HT1080 (cell line): ENCODE measurements at regions not wholly inside any gene's neighbourhood (a gene's known extent, or its start where the extent isn't known, plus 50 kb on each side); places are given as distances from the start of the nearest gene placed in this dataset.

ENCODE experiments used
- DNase-seq: peaks from one replicate; pipeline ENCODE4 v3.0.0-alpha.2; 2015; ENCODE audit warnings: low read depth

DNA sequence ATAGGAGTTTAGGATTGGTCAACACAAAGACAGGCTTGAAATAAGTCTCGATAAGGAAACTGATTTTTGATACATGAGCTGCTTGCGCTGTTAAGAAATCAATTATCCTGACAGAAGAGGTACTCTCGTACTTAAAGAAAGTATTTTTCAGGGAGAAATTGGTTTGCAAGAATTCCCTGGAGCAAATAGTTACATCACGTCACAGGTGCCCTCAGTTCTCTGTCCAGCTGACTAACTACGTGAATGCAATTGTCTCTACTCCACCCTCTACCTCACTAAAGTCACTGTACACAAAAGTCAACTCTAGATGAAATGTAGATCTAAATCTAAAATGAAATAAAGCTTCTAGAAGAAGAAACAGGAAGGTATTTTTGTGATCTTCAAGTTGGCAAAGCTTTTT is 130.6 kb upstream of the KCNJ16 start:
- no peak for DNase-seq

DNA sequence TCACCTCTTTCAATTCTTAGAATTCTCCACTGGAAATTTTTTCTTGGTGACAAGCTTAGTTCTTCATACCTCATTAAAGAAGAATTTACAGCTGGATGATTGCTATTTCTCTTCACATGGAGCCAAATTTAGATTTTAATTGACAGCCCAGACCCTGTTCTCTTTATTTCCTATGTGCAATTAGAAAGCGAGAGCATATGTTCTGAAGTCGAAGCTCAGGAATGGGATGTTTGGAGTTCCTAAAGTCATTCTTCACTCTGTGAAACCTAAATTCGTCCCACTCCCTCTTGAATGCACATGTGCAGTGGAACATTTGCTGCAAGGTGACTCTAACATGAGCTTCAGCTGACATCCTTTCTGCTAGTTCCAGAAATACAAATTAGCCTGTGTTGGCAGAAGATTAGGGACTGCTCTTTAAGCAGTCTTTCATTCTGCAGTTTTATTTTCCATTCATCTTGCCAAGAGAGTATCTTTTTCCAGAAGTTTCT is 129.3 kb upstream of the KCNJ16 start:
- DNase-seq, result no peak

- DNase-seq, result peak; percentile 79
Observed at GRCh38 chr17:69947027-69947759, 127.8 kb upstream of the KCNJ16 start.

- no peak for DNase-seq
Observed at GRCh38 chr17:69948406-69948805, 126.6 kb upstream of the KCNJ16 start.

GRCh38 chr17:69949496-69949895 is 125.5 kb upstream of the KCNJ16 start:
- no peak for DNase-seq

DNA sequence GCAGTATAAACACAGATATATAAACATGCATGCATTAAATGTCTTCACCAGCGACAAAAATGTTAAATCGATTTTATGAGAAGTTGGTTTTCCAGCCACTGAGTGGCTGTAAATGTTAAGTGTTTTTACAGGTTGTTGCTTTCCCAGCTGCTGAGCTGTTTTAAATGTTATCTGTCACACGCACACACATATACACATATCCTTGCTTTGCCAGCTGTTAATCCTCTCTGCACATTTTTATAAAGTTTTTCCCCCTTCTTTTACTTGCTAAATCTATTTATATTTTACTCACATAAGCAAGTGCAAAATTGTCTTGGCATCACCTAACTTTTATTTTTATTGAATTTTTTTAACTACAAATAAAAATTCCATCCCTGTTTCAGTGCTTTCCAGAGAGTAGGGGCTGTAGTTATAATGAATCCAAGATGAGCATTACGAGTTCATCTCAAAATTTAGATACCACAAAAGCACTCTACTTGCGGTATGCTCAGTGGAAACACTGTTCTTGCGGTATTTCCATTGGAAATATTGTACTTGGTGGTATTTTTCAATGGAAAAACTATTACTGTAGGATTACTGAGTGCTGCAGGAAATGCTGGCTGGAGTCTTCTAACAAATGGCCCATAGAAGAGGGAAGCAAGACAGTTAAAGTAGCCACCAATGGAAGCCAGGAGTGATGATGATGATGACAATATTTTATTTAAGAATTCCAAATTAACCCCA is 124.9 kb upstream of the KCNJ16 start:
- no peak for DNase-seq

DNA sequence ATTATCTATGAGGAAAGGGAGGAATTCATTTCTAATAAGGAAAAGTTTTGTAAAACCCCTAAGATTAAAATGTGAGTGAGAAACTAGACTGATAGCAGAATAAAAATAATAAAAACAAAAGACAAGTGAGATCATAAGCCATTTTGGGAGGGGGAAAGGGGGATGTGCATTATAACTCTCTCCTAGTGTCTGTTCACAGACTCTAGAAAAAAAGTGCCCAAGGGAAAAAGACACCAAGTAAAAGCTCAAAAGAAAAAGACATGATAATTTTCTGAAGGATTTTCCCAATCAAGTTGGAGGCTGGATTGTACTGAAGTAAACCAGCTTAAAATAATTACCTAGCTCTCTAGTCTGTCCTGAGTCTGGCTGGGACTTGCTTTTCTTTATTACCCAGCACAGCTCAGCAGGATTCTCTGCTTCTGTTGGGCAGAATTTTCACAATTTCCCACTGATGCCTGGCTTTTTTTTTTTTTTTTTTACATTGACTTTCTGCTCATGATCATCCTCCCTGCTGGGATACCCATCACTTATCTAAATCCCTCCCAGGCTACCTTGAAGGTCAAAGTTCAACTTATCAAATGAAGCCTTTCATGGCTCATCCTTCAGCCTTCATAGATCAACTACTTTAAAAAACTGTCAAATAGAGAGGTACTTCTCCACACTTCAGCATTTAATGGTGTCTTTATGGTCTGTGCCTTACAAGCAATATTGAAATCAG is 124.2 kb upstream of the KCNJ16 start:
- DNase-seq, result no peak

GRCh38 chr17:69954241-69954925 is 120.6 kb upstream of the KCNJ16 start:
- no peak for DNase-seq

- DNase-seq, result no peak
Observed at GRCh38 chr17:69958063-69958462, 117.0 kb upstream of the KCNJ16 start.

DNA sequence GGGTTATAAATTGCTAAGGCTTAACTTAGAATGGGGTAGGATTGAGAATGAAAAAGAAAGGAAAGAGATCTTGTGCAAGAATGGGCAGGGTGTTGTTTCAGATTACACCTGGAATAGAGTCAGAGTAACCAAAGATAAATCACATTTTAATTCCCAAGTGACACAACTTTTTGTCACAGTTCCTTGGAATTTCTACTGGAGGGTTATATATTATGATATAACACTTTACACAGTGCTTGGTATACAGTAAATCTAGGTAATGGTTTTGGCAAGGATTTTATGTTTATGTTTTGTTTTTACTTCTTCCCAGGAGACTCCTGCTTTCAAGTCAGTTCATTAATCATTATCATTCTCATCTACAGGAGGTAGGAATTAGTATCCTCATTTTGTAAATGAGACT is 115.7 kb upstream of the KCNJ16 start:
- no peak for DNase-seq

DNA sequence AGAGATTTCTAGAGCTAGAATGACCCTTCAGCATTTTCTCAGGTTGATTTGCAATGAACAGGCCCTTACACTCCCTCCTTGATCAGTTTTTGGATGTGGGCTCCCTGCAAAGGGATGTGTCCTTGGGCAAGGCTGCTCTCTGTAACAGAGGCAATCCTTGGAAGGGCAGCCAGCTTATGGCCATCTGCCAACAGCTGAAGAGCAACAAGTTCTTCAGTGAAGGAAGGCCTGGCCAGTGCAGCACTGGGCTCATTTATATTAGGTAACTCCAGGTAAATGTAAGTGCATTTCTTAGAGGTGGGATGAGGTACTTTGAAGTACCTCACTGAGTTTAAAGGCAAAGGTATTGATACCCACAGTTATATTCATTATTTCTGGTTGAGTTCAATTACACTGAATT is 114.3 kb upstream of the KCNJ16 start:
- DNase-seq, result no peak

DNA sequence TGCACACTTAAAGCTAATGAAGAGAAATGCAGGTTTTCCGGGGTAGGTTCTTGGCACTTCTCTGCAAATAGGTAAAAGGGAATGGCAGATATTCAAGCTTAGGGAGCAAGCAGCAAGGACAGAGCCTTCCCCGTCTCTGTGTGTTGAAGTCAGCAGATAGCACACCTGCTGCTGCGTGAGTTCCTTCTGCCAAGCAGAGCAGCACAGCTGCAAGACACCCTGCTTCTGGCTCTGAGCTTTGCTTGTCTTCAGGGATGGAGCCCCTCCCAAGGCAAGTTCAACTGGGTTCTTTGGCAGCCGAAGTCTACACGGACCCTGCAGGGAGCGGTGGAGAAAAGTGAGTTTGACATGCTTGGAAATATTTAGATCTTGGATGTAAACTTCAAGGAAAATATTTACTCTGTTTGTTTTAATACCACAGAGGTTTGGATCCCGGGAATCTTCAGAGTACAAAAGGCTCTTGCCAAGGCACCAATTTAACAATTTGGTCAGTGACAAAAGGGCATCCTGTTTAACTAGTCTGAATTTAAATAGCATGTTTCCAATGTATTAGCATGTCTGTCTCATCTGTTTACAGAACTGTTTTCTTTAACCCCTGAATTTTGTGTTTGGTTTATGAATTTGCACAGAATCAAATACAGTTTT is 113.4 kb upstream of the KCNJ16 start:
- no peak for DNase-seq

DNA sequence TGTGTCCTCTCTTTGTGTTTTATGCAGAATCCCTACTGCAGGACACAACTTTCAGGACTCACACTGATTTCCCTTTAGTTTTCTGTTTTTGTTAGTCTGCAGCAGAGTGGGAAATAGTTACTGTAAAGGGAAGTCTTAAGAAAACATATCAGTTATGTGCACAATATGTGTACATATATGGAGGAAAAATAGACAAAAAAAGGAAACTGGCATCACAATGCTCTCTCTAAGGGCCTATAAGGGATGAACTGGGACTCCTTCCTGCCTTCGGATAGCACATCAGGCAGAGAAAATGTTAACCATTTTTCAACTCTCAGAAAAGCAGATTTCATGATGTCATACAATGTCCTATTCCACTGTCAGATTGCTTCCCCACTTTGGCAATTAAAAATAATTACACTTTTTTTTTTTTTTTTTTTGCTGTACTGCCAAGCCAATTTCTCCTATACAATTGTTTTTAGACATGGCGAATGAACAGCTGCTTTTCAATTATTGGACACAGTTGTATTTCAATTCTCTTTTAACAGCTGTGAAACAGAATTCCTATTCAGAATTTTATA is 112.5 kb upstream of the KCNJ16 start:
- DNase-seq, result no peak

DNA sequence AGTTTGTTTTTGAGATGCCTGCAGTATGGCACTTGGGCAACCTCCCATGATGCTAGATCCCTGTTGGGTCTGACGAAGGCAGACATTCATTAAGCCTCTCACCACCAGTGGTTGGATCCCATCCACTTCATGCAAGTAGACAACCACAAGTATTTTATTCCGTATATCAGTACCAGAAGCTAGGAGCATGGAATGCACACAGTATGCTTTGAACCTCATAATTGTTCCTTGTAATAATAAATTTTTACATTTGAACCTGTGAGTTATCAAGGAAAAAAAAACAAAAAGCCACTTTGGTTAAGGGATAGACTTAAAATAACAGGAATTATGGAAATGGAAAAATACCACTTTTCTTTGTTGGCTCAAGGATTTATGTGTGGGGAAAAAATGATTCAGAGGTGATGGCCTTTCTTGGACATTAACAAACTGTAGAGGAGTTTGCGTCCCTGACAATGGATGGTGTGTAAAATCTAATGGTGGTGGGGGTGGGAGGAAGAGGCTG is 107.1 kb upstream of the KCNJ16 start:
- peak; percentile 64 for DNase-seq

GRCh38 chr17:69969897-69970296 is 105.1 kb upstream of the KCNJ16 start:
- DNase-seq, result no peak

DNA sequence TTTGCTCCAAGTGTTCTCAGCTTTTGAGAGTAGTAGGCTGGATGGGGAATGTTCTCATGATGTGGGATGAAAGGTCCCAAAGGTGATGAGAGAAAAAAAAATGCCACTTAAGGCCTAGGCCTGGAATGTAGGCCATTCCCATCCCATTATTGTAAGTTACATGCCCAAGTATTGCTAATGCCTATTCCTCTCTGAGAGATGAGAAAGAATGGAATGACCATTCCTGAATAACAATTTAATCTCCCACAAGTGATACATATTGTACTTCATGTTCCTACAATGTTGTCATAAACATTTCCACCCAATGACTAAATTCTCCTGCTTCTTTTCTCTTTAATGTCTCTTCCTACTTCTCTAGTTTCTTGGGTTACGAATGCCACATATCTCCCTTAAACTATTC is 102.8 kb upstream of the KCNJ16 start:
- DNase-seq, result no peak

- DNase-seq, result no peak
Observed at GRCh38 chr17:69975808-69976207, 99.2 kb upstream of the KCNJ16 start.

DNA sequence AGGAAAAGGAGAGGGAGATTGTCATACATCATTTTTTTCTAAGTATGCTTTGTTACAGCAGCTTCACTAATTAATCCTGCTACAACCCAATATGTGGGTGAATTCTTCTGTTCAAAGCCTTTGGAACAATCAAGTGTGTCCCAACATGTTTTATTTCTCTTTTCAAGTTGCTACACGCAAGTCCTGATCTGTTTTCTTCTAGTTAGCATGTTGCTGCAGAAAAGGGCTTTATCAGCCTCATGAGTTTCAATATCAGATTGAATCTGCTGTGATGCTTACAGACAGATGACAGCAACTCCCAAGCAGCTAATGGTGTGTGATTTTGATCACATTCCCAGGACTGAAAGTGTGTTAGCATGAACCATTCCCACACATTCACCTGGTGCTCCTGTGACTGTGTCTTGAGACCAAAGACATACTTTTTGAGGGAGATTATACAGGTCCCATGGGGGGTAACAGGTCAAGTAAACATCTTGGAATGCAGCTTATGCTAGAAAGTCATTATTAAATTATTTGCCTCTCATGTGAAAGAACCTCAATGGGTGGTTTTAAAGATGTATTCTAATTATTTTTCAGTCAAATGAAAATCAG is 96.9 kb upstream of the KCNJ16 start:
- DNase-seq, result no peak

DNA sequence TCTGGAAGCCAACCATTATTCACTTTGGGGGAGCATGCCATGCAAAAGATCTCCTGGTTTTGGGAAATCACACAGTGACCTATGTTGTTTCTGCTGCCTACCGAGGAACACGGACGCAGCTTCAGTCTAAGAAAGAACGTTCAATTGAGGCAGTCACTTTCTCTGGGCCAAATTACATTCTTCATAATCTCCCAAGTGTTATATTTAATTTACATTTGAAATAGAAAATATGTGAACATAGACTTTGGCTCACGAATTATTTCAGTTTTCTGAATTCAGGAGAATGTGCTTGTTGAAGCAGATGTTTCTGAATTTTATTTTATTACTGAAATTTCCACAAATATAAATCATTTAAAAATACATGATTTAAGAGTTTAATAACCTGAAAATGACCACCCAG is 93.6 kb upstream of the KCNJ16 start:
- no peak for DNase-seq

GRCh38 chr17:69995476-69995875 is 79.5 kb upstream of the KCNJ16 start:
- DNase-seq, result no peak
